ENCODE measurements at regions not wholly inside any gene's neighbourhood (a gene's known extent, or its start where the extent isn't known, plus 50 kb on each side); places are given as distances from the start of the nearest gene placed in this dataset.
"Not testable (repeated sequence)": the region's sequence is repeated elsewhere in the genome, so short reads cannot be mapped to it uniquely, and the experiment has no call there.

DNA sequence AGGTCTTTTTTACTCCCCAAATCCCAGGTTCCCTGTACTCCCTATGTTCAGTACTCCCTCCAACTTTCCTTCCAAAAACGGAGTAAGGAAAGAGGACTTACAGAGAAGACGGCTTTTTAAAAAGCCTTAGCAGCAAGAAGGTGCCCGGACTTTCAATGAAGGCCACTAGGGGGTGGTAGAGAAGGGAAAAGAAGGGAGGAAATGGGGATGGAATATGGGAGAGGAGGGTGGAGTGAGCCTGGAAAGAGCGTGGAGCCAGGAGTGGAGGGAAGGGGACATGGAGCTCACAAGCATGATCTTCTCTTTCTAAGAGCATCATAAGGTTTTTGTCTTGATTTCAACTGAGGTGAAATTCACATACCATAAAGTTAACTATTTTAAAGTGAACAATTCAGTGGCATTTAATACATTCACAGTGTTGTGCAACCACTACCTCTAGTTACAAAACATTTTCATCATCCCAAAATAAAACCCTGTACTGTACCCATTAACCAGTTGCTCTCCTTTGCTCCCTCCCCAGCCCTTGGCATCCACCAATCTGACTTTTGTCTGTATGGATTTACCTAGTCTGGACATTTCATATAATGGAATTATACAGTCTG, 129.9 kb downstream of the ZNF281 start:
- peak; percentile 46 for DNase-seq

DNA sequence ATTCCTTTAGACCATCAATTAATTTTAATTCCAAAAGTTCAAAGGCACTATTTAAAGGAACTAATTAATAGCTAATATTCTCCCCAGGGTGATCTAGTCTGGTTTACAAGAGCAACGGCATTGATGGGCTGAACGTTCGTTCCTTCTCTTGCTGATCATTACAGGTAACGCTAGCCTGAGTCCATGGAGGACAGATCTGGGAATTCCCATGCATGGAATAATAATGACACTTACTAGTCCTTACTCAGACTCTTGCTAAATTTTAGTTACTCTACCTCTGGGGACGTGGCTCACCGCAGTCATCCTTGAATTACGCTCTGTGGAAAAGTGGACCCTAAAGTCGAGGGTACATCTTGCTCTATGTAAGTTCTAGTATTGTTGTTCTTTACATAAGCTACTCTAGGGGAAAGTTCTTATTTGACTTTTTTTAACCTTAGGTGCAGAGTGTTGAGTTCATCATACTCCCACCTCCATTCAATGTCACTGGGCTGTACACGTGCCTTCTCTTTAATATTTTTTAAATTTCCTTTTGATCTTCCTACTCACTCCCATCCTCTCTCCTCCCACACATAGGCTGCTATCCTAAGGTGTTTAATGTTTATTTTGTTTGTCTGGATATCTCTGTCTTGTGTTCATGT, 133.9 kb downstream of the ZNF281 start:
- no peak for DNase-seq

DNA sequence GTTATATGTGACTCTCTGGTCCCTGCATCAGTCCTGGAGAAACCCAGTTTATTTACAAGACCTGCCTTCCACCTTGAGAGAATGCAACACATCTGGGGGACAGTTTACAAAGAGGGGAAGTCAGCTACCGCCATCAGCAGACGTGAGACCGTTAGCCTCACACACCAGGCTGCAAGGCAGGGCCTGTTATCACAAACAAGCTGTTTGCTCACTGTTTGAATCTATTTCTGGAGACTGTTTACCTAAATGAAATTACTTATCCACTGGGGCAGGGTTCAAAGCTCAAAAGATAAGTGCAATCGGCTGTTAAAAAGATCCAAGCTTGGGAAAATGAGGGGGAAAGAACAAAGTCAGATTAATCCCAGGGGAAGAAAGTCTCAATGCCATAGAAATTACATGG, 134.4 kb downstream of the ZNF281 start:
- DNase-seq: no peak

DNA sequence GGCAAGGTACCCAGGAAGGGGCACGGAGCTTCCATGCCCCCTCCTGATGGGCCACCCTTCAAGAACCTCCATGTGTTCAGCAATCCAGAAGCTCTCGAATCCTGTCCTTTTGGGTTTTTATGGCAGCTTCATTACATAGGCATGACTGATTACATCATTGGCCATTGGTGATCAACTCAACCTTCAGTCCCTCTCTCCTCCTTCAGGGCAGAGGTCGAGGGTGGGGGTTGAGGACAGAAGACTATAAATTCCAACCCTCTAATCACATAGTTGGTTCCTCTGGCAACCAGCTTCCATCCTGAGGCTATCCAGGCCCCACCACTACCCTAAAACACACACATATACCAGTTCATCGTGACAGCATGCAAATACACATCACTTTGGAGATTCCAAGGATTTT, 135.7 kb downstream of the ZNF281 start:
- no peak for DNase-seq

DNA sequence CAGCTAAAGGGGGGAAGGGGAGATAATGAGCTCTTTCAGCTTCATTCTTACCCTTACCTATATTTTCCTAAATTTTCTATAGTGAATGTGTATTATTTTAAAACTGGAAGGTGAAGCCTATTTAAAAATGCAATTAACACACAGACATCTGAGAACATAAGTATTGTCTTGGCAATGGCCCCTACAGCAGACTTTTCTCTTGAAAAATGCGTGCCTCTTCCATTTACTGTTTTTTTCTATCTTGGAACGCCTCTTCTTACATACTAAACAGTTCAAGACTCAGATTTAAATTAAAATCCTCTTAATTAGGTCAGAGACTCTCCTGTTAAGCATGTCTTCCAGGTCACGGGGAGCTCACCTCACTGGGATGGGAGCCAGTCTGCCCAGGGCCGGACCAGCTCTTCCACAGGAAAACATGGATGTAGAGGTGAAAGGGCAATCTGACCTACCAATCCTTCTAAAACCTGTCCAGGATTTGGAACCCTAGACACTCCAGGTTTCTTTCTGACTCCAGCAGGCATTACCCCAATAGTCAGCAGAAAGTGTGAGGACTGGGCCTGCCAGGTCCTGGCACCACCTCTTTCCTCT, 137.3 kb downstream of the ZNF281 start:
- no peak for DNase-seq

DNA sequence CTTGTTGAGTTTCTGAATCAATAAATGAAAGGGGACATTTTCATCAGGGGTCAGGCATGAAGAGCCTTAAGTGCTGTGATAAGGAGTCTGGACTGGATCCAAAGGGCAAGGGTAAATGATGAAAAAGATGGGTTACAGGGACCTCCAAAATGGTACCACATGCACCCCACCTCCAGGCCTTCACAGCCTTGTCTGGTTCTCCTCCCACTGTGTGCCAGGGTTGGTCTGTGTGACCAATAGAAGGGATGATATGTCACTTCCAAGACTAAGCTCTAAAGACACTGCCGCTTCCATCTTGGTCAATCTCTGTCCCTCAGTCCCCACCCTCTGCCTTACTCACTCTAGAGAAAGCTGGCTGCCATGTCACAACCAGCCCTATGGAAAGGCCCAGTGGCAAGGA, 140.6 kb downstream of the ZNF281 start:
- DNase-seq: no peak

DNA sequence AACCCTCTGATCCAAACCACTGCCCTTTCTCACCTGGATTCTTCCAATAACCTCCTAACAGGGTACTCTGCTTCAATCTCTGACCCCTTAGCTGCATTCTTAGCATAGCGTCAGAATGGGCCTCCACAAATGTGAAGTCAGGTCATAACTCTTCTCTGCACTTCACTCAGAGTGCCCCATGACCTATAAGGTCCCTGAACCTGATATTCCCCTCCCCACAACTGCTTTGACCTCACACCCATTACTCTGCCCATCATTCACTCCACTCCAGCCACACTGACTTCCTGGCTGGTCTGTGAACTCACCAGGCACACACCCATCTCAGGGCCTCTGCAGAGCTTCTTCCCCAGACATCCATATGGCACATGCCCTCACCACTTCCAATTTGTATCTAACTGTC, 141.9 kb downstream of the ZNF281 start:
- DNase-seq: no peak

DNA sequence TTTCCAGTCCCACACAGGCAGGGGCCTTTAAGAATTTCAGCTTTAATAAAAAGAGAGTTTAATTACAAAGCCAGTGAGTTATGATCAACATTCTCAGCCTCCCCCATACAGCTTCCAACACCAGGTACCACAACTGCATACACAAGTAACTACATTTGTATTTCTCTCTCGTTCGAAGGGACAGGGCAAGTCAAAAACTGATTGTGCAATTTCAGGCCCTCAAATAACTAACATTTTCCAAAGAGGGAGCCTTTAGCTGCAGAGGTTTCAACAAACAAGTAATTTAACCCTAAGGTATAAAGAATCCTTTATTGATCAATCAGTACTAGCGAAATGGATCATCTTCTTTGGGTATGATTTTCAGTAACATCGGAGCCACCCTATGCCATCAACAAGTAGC, 142.4 kb downstream of the ZNF281 start:
- no peak for DNase-seq

DNA sequence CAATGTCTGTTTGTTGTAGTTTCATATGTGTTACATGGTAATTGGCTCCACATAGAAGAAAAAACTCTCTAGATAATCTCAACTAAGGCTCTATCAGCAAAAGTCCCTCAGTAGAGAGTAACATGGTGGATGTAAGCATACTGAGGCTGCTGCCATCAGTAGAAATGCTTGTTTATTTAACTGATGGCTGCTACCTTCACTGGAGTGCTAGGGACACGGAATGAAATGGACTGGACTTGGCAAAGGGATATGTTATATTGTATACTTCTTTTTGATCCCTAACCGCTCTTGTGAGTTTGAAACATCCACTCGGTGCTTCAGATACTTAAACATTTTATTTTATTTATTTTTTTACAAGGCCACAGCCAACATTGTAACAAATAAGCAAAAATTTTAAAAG, 143.0 kb downstream of the ZNF281 start:
- DNase-seq: no peak

DNA sequence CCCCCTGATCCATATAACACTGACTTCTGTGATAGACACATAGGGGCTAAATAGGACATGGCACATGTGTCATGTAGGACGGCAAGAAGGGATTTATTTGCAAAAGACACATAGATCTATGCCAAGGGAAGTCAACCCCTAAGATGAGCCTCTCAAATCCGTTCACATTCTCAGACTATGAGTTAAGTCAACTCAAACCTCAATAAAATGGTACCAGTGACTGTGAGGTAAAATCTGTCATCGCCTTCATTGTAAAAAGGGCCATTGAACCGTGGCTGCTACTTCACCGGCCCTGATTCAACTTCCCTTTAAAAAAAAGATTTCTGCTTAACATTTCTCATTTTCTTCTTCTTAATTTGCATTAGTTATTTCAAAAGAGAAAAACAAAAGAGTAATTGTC, 144.0 kb downstream of the ZNF281 start:
- no peak for DNase-seq

DNA sequence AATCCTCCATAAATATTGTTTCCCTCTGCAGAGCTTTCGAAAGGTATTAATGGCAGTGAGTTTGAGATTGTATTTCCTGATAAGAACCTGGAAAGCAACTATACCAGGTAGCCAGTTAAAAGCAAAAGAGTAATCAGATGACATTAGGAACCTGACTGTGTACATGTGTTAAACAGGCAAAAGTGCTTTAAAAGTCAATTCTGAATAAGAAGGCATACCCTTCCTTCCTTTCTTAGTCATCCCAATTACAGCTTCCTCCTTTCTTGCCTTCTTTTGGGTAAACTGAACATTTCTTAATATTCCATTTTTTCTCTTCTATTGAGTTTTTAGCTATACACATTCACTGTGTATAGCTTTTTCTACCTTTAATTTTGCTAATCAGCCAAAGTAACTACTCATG, 144.7 kb downstream of the ZNF281 start:
- DNase-seq: no peak

DNA sequence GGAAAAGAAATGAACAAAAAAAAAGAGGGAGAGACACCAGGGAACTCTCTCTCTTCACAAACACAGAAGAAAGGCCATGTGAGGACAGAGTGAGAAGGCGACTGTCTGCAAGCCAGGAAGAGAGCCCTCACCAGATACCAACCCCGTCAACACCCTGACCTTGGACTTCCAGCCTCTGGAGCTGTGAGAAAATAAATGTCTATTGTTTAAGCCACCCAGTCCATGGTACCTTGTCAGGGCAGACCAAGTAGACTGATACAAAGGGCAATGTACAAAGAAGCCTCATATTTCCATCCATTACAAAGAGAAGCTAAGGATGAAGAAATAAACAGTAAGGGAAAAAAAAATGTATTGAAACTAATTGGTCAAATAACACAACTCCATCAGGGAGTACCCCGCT, 146.6 kb downstream of the ZNF281 start:
- no peak for DNase-seq

DNA sequence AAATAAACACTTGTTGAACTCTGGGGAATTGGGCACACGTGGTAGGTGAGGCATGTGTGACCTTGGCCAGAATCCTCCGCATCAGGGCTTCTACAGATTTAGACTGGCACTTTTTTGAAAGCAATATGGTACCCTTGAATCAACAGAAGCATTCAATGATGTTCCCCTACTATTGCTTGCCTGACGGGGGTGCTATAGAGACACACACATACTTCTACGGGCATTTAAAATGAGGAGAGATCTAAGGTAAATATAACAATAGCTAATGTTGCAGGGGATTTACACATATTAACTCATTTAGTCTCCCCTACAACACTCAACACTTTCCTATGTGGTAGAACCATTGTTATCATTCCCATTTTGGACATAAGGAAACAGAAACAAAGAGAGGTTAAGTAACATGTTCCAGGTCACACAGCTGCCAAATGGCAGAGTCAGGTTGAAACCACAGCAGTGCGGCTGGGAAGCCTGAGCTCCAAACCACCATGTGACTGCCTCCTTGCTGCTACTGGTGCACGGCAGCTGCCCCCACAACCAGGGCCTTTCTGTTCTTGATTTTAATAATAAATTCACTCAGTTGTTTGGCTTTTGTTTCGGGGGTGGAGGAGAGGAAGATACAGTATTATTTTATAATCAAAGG, 147.4 kb downstream of the ZNF281 start:
- no peak for DNase-seq

DNA sequence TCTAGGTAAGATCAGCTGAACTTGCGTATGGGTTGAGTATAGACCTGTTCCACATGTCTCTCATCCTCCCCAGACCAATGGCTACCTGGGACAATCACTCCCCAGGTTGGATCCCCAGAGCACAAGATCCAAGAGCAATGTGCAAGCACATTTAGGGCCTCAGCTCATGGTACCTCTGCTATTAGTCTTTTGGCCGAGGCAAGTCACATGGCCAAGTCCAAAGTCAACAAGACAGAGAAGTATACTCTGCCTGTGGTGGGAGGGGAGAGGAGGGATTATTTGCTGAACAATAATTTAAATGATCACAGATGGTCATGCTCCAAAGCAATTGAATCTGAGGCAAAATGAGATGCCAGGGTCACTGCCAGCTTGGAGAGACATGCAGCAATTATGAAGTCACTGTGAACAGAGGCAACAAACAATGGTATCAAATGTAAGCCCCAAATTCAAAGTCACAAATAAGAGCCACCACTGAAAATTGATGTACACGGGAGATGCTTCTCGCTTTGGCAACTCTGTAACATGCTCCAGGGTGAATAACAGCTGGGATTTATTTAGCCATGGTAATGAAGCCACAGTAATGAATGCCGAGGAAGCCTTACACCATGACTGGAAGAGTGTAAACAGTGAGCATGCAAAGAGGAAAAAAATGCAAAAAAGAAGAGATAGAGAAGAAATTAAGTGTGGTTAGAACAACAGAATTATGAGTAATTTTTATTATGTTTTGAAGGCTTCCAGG, 149.1 kb downstream of the ZNF281 start:
- no peak for DNase-seq

DNA sequence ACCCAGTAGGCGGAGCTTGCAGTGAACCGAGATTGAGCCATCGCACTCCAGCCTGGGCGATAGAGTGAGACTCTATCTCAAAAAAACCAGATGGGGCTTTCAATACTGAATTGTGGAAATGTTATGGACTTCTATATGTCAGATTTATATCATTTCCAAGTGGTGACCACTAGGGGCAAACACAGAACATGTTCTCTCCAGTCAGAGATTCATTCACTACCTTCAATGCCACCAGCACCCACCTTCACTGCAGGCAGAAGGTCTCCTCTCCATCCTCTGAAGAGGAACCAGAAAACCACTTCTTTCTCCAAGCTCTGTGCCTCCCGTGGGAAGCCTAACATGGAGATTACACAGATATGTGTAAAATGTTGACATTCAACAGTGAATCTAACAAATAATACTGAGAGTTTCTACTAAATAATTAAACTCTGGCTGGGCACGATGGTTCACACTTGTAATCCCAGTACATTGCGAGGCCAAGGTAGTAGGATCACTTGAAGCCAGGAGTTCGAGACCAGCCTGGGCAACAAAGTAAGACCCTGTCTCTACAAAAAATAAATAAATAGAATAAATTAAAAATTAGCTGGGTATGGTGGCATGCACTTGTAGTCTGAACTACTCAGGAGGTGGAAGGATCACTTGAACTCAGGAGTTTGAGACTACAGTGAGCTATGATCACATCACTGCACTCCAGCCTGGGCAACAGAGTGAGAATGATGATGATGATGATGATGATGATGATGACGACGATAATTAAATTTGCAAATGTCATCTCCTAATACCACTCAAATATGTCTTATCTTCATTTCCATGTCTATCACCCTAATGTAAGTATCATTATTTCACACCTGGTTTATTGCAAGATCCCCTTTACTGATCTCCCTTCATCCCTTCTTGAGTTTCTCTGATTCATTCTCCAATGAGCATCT, 151.1 kb downstream of the ZNF281 start:
- DNase-seq: peak; percentile 18

DNA sequence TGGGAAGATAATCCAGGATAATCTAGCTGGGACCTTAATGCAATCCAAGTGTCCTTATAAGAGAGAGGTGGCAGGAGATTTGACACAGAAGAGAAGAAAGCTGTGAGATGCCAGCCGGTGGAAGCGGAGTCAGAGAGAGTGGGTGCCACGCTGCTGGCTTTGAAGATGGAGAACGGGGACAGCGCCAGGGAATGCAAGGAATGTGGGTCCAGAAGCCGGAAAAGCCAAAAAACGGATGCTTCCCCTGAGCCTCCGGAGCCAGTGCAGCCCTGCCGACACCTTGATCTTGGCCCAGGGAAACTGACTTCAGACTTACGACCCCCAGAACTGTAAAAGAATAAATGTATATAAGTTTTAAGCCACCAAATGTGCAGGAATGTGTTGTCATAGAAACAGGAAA, 152.6 kb downstream of the ZNF281 start:
- no peak for DNase-seq

DNA sequence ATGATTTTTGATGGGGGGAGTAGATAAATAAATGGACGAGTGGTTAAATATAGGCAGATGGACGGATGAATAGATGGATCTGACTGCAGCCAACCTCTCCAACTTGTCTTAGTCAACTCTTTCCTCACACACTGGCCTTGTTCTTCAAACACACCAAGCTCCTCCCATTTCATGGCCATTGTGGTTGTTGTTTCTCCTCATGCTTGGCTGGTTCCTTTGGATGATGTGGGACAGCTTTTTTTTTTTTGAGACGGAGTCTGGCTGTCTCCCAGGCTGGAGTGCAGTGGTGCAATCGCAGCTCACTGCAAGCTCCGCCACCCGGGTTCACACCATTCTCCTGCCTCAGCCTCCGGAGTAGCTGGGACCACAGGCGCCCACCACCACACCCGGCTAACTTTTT, 155.2 kb downstream of the ZNF281 start:
- DNase-seq: not testable (repeated sequence)

DNA sequence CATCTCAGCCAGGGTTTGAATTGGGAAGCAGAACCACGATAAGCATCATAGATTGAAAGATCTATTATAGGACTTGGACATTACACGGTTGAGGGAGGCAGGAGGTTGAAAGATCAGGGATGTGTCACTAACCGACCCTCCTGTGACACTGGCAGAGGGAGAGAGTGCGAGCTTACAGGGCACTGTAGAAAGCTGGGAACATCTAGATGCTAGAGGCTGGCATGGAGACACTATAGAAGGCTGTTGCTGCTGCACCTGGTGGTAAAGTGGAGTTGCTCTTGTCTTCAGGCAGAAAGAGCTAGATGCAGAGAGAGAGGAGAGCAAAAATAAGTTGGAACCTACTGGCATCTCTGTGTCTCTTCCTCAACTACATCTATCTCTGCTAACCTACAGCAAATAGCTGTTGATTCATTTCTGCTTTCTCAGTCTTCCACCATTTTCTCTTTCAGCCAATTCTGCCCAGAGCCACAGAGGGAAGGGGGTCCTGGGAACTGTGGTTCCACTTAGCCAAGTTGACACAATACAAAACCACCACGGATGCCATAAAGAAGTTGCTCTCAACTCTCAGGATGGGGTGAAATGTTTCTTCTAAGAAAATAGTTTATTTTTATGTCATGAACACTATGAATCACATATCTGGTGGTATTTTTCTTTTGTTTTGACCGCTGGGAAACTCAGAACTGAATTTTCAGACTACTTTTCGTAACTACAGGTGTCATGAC, 155.9 kb downstream of the ZNF281 start:
- no peak for DNase-seq

DNA sequence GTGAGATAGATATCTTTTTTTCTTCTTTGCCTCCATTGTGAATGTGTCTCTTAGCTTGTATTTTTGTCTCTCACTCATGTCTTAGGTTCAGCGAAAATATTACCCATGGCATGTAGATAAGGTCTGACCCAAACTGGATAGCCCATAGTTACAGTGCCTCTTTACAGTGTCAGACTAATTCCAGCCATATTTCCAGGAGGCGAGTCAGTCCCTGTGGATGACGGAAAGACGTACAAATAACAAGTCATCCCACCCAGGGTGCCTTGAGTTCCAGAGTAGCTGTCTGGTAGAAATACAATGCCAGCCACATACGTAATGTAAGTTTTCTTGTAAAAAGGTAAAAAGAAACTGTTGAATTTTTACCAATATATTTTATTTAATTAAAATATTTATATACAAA, 157.3 kb downstream of the ZNF281 start:
- DNase-seq: no peak

DNA sequence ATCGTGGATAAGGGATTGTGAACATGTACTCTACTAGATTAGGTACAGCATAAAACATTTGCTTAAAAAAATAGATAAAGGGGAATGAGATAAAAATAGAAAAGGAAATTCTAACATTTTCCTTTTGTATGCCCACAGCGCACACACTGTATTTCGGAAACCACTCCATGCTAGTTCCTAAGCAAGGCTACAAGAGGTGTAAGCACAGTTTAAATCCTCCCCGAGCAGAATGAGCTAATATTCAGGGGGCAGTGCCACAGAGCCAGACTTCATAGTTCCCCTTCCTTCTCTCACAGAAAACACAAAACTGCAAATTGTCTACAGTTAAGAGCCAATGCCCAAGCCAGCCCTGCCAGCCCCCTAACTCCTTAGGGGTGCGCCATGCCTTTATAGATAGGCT, 159.4 kb downstream of the ZNF281 start:
- DNase-seq: no peak

DNA sequence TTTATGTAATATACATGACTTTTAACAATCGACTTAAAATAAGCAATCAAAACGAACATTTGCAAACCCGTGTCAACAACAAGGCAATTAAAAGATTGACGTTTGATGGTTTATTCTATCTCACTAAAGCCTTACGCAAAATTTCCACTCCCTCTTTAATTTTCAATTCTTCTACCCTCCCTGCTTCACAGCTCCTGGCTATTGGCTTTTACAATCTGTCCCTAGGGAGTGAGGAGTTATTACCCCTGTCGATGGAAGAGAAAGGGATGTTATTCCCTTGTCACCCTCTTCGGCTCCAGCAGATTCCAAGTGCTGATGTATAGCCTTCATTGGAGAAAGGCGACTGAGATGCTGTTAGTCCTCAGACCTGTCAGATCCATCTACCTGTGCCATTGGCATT, 161.3 kb downstream of the ZNF281 start:
- DNase-seq: no peak

DNA sequence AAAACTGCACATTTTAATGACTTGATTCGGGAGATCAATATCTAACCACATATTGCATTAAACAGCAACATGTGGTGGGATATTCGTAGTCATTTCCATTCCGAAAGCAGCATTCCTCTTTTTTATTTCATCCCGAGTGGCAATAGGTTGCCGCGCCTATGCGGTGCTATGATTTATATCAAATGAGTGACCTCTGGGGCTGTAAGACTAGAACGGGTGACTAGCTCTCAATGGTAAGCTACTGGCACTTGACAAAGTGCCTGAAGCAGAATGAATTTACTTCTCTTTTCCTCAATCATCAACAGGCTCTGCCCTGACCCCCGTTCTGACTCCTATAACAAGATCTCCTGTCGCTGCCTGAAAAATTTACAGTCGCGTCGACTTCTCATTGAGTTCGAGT, 162.3 kb downstream of the ZNF281 start:
- no peak for DNase-seq
